Fibroblast of lung (primary cell): ENCODE measurements at regions not wholly inside any gene's neighbourhood (a gene's known extent, or its start where the extent isn't known, plus 50 kb on each side); places are given as distances from the start of the nearest gene placed in this dataset.

Experiments used
- DNase-seq, 2 donors: peaks; one replicate each; pipeline versions ENCODE4 v3.0.0 to v3.0.0-alpha.2; 2010; ENCODE audit warnings: low read depth in 2 of 2
- H2AFZ ChIP-seq: 2 replicates; pipeline ENCODE4 v1.5.1; 2012; ENCODE audit warnings: low read length, control low read depth, inconsistent platforms
- H3K27ac ChIP-seq: 2 replicates; pipeline ENCODE4 v1.5.1; 2011; ENCODE audit warnings: low read length, control low read depth; ENCODE audit not compliant: insufficient read depth
- H3K27me3 ChIP-seq: 2 replicates; pipeline ENCODE4 v1.5.1; 2011; ENCODE audit warnings: mild to moderate bottlenecking, low read length; ENCODE audit not compliant: control insufficient read depth, insufficient read depth
- H3K36me3 ChIP-seq: 2 replicates; pipeline ENCODE4 v1.5.1; 2011; ENCODE audit warnings: low read length; ENCODE audit not compliant: control insufficient read depth, insufficient read depth
- H3K4me1 ChIP-seq: 2 replicates; pipeline ENCODE4 v1.5.1; 2011; ENCODE audit warnings: low read length; ENCODE audit not compliant: control insufficient read depth, insufficient read depth; ENCODE audit errors: extremely low read depth
- H3K4me2 ChIP-seq: 2 replicates; pipeline ENCODE4 v1.5.1; 2011; ENCODE audit warnings: low read length, control low read depth; ENCODE audit not compliant: insufficient read depth; ENCODE audit errors: extremely low read depth
- H3K4me3 ChIP-seq, 4 experiments: fragments of 200-600 bp in 1 of 4; sonication (generic) in 1 of 4; replicated peaks in 1 of 4; 2 replicates each; pipeline ENCODE4 v1.5.1; 2011 to 2016; ENCODE audit warnings: low read length in 4 of 4, low read depth in 3 of 4, mild to moderate bottlenecking in 3 of 4, control low read depth in 2 of 4, inconsistent platforms in 1 of 4, mixed read lengths in 1 of 4; ENCODE audit not compliant: insufficient read depth in 1 of 4; ENCODE audit errors: control extremely low read depth in 1 of 4
- H3K79me2 ChIP-seq: 2 replicates; pipeline ENCODE4 v1.5.1; 2012; ENCODE audit warnings: mild to moderate bottlenecking, low read length, inconsistent platforms; ENCODE audit not compliant: control insufficient read depth, insufficient read depth
- H3K9ac ChIP-seq: 2 replicates; pipeline ENCODE4 v1.5.1; 2011; ENCODE audit warnings: mild to moderate bottlenecking, low read length, control low read depth; ENCODE audit not compliant: insufficient read depth
- H3K9me3 ChIP-seq: 2 replicates; pipeline ENCODE4 v1.5.1; 2012; ENCODE audit warnings: low read depth, low read length; ENCODE audit not compliant: control insufficient read depth, insufficient read depth
- H4K20me1 ChIP-seq: 2 replicates; pipeline ENCODE4 v1.5.1; 2011; ENCODE audit warnings: low read length; ENCODE audit not compliant: control insufficient read depth, insufficient read depth; ENCODE audit errors: extremely low read depth
- EZH2 ChIP-seq: IDR thresholded peaks from 2 replicates; pipeline ENCODE4 v1.5.1; 2012; ENCODE audit warnings: low read length, control low read depth, mild to moderate bottlenecking; ENCODE audit errors: missing control alignments
- TF ChIP-seq, protein P1 (sequence below), 2 donors: IDR thresholded peaks in 1 of 2; conservative IDR thresholded peaks in 1 of 2; 1 replicate in 1 of 2; 2 replicates in 1 of 2; pipeline ENCODE4 v1.5.1; 2011 to 2012; ENCODE audit warnings: low read length in 2 of 2, control low read depth in 1 of 2, inconsistent platforms in 1 of 2, low read depth in 1 of 2, mild to moderate bottlenecking in 1 of 2

GRCh38 chr5:89411891-89412290, 528.9 kb upstream of the MEF2C start:
- H3K4me2 ChIP-seq: no peak overlapping the region
- H3K27ac ChIP-seq: no peak overlapping the region
- no peaks in the 10 kb centered on the region for H3K27me3 ChIP-seq
- TF ChIP-seq, protein P1, sequence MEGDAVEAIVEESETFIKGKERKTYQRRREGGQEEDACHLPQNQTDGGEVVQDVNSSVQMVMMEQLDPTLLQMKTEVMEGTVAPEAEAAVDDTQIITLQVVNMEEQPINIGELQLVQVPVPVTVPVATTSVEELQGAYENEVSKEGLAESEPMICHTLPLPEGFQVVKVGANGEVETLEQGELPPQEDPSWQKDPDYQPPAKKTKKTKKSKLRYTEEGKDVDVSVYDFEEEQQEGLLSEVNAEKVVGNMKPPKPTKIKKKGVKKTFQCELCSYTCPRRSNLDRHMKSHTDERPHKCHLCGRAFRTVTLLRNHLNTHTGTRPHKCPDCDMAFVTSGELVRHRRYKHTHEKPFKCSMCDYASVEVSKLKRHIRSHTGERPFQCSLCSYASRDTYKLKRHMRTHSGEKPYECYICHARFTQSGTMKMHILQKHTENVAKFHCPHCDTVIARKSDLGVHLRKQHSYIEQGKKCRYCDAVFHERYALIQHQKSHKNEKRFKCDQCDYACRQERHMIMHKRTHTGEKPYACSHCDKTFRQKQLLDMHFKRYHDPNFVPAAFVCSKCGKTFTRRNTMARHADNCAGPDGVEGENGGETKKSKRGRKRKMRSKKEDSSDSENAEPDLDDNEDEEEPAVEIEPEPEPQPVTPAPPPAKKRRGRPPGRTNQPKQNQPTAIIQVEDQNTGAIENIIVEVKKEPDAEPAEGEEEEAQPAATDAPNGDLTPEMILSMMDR (conservative IDR thresholded peaks at IDR 0.05 in 1 of 2, IDR thresholded peaks at IDR 0.05 in 1 of 2; ENCODE audit: low read depth in 1 of 2, low read length in 2 of 2): no peak
- no peak for TF ChIP-seq EZH2
- no peak overlapping the region for H2AFZ ChIP-seq
- no peaks in the 10 kb centered on the region for H3K79me2 ChIP-seq
- no peak for DNase-seq
- H4K20me1 ChIP-seq: no peaks in the 10 kb centered on the region
- H3K4me1 ChIP-seq: no peaks in the 10 kb centered on the region
- H3K9ac ChIP-seq: no peak overlapping the region
- no peaks in the 10 kb centered on the region for H3K36me3 ChIP-seq
- no peaks in the 10 kb centered on the region for H3K9me3 ChIP-seq
- H3K4me3 ChIP-seq: no peak overlapping the region

DNA sequence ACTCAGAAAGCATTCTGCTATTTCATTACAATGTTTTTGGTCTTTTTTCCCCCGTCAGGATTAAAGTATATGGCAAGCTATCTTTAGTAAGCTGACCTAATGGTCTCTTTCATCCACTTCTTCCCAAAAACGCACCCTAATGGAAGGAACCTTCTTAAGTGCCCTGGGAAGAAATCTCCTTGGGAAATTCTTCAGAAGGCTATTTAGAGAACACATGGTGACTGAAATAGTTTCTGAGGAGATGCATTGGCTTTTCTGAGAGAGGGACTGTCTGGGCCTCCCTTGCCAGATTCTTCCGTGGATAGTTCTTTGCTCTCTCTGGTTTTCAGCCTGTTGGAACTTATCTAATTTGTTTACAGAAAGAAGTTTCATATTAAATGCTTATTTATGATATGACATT, 524.1 kb upstream of the MEF2C start:
- no peak for TF ChIP-seq EZH2
- TF ChIP-seq, protein P1 (conservative IDR thresholded peaks at IDR 0.05 in 1 of 2, IDR thresholded peaks at IDR 0.05 in 1 of 2; ENCODE audit: low read depth in 1 of 2, low read length in 2 of 2): no peak
- H3K27ac ChIP-seq: no peak overlapping the region
- no peak overlapping the region for H2AFZ ChIP-seq

DNA sequence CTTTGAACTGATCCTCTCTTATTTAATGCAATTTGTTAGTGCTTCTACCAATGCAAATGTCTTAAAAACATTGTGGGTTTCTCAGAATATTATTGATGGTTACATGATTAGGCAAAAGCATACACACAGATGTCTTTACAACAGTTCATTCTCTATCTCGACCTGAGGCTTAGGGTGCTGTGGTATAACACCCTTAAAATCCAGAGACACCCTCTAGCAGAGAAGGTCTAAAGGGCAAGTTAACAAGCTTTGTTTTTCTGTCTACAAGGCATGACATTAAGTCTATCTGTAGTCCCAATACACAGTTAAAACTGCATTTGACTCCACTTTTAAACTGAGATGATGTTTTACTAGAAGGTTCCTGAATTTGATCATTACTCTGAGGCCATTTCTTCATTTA, 518.7 kb upstream of the MEF2C start:
- Histone ChIP-seq H3K27ac (no peak overlapping the region), H3K9me3 (no peaks in the 10 kb centered on the region), H3K36me3 (no peaks in the 10 kb centered on the region), H3K4me2 (no peak overlapping the region), H3K4me3 (no peak overlapping the region), H2AFZ (no peak overlapping the region), H3K4me1 (no peaks in the 10 kb centered on the region), H3K27me3 (no peaks in the 10 kb centered on the region), H3K79me2 (no peaks in the 10 kb centered on the region), H4K20me1 (no peaks in the 10 kb centered on the region), H3K9ac (no peak overlapping the region)
- DNase-seq: no peak
- TF ChIP-seq, protein P1 (conservative IDR thresholded peaks at IDR 0.05 in 1 of 2, IDR thresholded peaks at IDR 0.05 in 1 of 2; ENCODE audit: low read depth in 1 of 2, low read length in 2 of 2): no peak
- TF ChIP-seq EZH2: no peak

More for the DNA sequence above, 524.1 kb upstream of the MEF2C start:
- no peak overlapping the region for H3K4me2 ChIP-seq
- no peaks in the 10 kb centered on the region for H3K9me3 ChIP-seq
- H3K79me2 ChIP-seq: no peaks in the 10 kb centered on the region
- H3K9ac ChIP-seq: no peak overlapping the region
- no peaks in the 10 kb centered on the region for H4K20me1 ChIP-seq
- no peaks in the 10 kb centered on the region for H3K27me3 ChIP-seq
- no peak for DNase-seq
- no peaks in the 10 kb centered on the region for H3K36me3 ChIP-seq
- H3K4me1 ChIP-seq: no peaks in the 10 kb centered on the region
- no peak overlapping the region for H3K4me3 ChIP-seq
